GM18502 (cell line): ENCODE measurements at regions not wholly inside any gene's neighbourhood (a gene's known extent, or its start where the extent isn't known, plus 50 kb on each side); places are given as distances from the start of the nearest gene placed in this dataset.
"Not testable (repeated sequence)": the region's sequence is repeated elsewhere in the genome, so short reads cannot be mapped to it uniquely, and the experiment has no call there.

Experiments used
- ATAC-seq: cut with Tn5 transposase; IDR thresholded peaks from one replicate; pipeline ENCODE4 v1.9.1; 2021; ENCODE audit warnings: mild to moderate bottlenecking; ENCODE audit not compliant: unreplicated experiment, poor library complexity

DNA sequence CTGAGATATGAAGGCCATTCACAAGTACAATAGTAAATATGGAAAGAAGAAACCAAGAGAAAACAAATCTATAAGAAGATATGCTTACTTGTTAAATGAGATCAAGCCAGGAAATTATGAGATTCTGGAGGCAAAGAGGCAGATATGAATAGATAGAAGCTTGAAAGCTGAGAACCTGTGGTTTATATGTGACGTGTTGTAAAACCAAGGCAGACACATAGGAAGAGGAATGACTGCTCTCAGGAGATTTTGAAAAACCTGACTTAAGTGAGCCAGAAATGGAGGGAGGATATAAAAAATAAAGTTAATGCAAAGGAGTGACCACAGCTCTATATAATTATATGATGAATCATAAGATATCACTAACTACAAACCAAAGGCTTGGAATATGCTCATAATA, 1160.5 kb upstream of the CNTN5 start:
- no peak for ATAC-seq

- no peak for ATAC-seq
Observed at GRCh38 chr11:97862021-97862420, 1158.7 kb upstream of the CNTN5 start.

- ATAC-seq = no peak
Observed at GRCh38 chr11:97865424-97866012, 1155.2 kb upstream of the CNTN5 start.

DNA sequence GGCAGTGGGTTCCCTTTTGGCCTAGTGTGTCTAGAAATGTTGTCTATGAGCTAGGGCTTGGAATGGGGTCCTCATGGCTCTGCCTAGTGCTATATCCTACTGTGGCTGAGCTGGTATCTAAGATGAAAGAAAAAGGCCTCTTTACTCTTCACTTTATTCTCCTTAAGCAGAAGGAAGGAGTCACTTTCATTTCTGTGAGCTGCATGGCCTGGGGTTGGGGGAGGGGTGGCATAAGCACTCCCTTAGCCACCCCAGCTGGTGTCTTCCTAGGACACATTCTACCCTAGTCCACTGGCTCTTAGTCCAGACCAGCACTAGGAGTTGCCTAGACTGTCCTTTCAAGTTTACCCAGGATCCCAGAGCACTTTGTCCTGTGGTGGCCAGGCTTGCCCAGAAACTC, 1148.9 kb upstream of the CNTN5 start:
- no peak for ATAC-seq

GRCh38 chr11:97880209-97880608, 1140.5 kb upstream of the CNTN5 start:
- ATAC-seq = no peak

- ATAC-seq = no peak
Observed at GRCh38 chr11:97883086-97883485, 1137.7 kb upstream of the CNTN5 start.

DNA sequence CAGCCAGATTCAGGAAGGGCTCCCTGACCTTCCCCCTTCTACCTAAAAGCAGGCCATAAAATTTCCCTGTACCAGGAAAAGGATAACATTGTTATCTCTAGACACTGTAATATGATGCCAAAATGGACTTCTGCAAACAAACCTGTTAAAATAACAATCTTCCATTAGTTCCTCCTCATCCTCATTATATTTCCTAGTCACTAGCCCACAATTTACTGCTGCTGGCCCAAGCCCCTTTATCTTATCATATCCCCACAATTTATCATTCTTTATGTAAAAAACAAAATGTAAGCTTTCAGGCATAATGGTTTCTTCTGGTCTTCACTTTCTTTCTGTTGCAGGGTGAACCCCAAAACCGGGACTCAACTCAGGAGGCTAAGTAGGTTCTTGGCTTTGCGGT, 1132.1 kb upstream of the CNTN5 start:
- no peak for ATAC-seq

DNA sequence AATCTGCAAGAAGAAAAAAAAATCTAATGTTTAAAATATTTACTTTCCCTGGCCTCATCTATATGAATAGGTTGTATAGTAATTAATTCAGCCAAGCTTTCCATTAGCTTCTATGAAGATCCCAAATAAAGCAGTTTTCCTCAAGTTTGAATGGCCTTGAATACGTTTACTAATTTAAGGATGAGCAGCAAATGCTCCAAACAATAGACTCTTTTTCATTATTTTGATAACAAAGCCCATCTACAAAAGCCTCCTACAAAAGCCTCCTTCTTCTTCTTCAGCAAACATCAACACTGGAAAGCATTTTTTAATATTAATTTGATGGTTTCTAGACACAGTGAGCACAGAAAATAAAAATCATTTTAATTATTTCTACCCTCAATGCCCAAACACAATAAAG, 1130.3 kb upstream of the CNTN5 start:
- no peak for ATAC-seq

DNA sequence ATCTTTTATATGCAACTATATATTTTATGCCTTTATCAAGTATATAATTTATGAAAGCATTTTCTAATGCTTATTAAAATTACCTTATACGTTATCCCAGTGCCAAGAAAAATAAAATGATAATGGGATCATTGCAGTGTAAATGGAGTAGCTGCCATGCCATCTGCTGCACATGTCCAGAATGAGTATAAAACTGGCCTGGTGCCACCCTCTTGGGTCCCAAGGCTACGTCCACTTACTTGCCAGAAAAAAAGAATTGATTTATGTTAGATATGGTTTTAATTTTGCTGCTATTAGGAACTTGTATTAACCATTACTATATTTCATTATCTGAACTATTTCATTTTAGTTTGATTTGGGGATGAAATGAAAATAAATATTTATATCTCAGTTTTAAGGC, 1127.1 kb upstream of the CNTN5 start:
- no peak for ATAC-seq

- ATAC-seq = no peak
Observed at GRCh38 chr11:97894978-97895377, 1125.8 kb upstream of the CNTN5 start.

- no peak for ATAC-seq
Observed at GRCh38 chr11:97895572-97895971, 1125.2 kb upstream of the CNTN5 start.

GRCh38 chr11:97902828-97903227, 1117.9 kb upstream of the CNTN5 start:
- no peak for ATAC-seq

- no peak for ATAC-seq
Observed at GRCh38 chr11:97905101-97905500, 1115.6 kb upstream of the CNTN5 start.

DNA sequence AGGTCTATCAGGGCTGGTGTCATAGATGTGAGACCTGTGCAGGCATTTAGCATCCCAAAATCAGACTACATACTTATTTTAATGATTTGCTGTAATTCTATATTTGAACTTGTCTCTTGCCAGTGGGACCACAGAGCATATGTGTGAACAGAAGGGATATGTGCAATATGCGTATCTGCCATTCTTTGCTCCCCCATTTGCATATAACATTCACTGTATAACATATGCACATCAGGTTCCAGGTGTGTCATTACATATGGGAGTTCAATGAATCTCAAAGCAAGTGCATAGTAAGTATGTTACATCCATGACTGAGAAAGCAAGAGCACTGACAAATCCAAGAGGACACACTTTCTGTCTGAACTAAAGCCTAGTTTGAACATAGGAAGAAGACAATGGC, 1115.1 kb upstream of the CNTN5 start:
- ATAC-seq = no peak

DNA sequence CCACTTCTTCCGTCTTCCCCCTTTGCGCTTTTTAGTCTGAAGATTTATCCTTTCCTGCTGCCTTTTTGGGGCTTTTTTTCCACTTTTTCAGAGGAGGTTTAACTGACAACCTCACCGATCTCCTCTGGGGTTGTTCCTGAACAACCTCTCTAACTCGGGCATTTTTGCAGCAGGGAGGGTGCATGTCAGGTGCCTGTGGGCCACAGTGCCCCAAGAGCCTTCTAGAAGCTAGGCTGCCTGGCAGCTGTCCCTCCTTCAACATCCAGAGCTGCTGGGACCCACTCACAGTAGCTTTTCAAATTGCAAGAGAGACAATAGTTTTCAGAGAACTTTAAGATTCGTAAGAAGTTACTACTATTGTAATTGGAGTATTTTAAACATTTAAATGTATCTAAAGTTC, 1112.4 kb upstream of the CNTN5 start:
- no peak for ATAC-seq

DNA sequence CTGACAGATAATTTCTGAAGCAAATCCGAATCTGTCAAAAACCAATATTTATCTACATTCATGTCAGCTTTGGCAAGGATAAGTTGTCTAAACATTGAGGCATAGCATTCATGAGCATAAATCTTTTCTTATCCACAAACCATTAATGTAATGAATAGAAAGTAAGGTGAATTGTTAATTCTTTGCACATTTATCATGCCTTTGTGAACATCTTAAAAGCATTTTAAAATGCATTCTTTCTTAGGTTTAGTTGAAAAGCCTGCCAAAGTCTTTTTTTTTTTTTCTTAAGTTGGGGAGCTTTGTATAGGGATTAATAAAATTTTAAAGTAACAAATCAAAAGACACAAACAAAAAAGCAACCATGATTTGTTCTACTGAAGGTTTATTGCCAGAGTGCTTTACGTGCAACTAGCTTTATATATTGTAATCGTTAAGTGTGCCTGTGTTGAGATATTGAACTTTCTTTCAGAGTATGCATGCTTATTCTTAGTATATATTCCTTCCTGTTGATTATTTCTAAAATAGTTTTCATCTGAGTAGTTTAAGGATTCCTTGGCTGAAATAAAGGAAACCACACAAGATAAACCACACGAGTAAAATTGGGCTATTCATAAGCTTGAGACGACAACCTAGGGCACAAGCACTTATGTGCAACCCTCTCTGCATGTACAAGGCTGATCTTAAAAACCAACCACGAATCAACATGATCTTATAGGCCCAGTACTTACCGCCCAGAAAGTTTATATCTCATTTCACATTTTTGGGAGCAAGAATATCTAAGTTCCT, 1110.9 kb upstream of the CNTN5 start:
- no peak for ATAC-seq

DNA sequence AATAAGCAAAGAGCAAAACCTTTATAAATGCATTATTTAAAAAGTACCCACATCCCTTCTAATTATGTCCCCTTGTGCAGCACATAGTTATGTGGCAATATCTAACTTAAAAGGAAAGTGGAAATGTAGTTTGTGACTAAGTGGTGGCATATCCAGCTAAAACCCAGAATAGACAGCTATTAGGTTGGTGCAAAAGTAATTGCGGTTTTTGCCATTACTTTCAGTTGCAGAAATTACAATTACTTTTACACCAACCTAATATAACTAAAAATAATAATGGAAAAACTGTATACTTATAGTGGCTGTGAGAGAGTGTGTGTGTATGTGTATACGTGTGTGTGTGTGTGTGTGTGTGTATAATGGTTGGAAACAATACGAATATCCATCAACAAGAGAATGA, 1108.1 kb upstream of the CNTN5 start:
- no peak for ATAC-seq

DNA sequence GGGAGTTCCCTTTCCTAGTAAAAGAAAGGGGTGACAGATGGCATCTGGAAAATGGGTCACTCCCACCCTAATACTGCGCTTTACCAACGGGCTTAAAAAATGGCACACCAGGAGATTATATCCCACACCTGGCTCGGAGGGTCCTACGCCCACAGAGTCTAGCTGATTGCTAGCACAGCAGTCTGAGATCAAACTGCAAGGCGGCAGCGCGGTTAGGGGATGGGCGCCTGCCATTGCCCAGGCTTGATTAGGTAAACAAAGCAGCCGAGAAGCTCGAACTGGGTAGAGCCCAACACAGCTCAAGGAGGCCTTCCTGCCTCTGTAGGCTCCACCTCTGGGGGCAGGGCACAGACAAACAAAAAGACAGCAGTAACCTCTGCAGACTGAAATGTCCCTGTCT, 1097.8 kb upstream of the CNTN5 start:
- ATAC-seq = not testable (repeated sequence)

- no peak for ATAC-seq
Observed at GRCh38 chr11:97934572-97935208, 1086.1 kb upstream of the CNTN5 start.

GRCh38 chr11:97937501-97937900, 1083.2 kb upstream of the CNTN5 start:
- ATAC-seq = no peak

GRCh38 chr11:97938789-97939188, 1082.0 kb upstream of the CNTN5 start:
- no peak for ATAC-seq

- ATAC-seq = no peak
Observed at GRCh38 chr11:97943493-97943892, 1077.3 kb upstream of the CNTN5 start.
